ENCODE measurements at regions not wholly inside any gene's neighbourhood (a gene's known extent, or its start where the extent isn't known, plus 50 kb on each side); places are given as distances from the start of the nearest gene placed in this dataset.

GRCh38 chr6:63140692-63141318 is 70.5 kb upstream of the FKBP1C start:
- in situ Hi-C loops (cut with HindIII; ENCODE audit: low pct_ligation_motif_present, low pct_unique_long_range_greater_than_20kb, low sequenced_read_pairs), result no loop called here
- DNase-seq, result no peak

- in situ Hi-C loops (cut with HindIII; ENCODE audit: low pct_ligation_motif_present, low pct_unique_long_range_greater_than_20kb, low sequenced_read_pairs), result no loop called here
- no peak for DNase-seq
These were observed 61.5 kb upstream of the FKBP1C start for GRCh38 chr6:63149730-63150129.

GRCh38 chr6:63154535-63154934 is 56.7 kb upstream of the FKBP1C start:
- in situ Hi-C loops (cut with HindIII; ENCODE audit: low pct_ligation_motif_present, low pct_unique_long_range_greater_than_20kb, low sequenced_read_pairs), result no loop called here
- no peak for DNase-seq

Measured in ACHN (cell line).